SK-N-SH (cell line): ENCODE measurements at regions not wholly inside any gene's neighbourhood (a gene's known extent, or its start where the extent isn't known, plus 50 kb on each side); places are given as distances from the start of the nearest gene placed in this dataset.

ENCODE experiments used
- CTCF ChIA-PET: fragments of 300-600, 350-600 bp; formaldehyde crosslinking; extraction: SDS; loops from one replicate; lab custom pipeline; 2021; lab: Yijun Ruan, JAX
- POLR2A ChIA-PET: fragments of 350-600 bp; sonication (Branson Sonifier 250); formaldehyde crosslinking; extraction: SDS; loops from one replicate; lab custom pipeline; 2020; ENCODE audit warnings: antibody characterized with exemption, inconsistent platforms; lab: Yijun Ruan, JAX
- DNase-seq: peaks from one replicate; pipeline ENCODE4 v3.0.0; 2012
- H2AFZ ChIP-seq: fragments of 200-600 bp; sonication (generic); 2 replicates; pipeline ENCODE4 v1.8.1; 2016; ENCODE audit warnings: antibody characterized with exemption, mild to moderate bottlenecking, low read depth
- H3F3A ChIP-seq: fragments of 200-600 bp; sonication (generic); replicated peaks from 2 replicates; pipeline ENCODE3; 2016; ENCODE audit warnings: antibody characterized with exemption, mild to moderate bottlenecking; ENCODE audit not compliant: insufficient read depth
- H3K27ac ChIP-seq, 2 experiments: fragments of 200-500 bp in 1 of 2; fragments of 200-600 bp in 1 of 2; sonication (Bioruptor generic) in 1 of 2; sonication (generic), shearing (Covaris generic) in 1 of 2; 2 replicates each; pipeline versions ENCODE4 v1.5.1 to v1.6.1; 2014 to 2016; ENCODE audit warnings: low read depth in 2 of 2, inconsistent platforms in 1 of 2, low read length in 1 of 2, mild to moderate bottlenecking in 1 of 2, mixed read lengths in 1 of 2
- H3K27me3 ChIP-seq: fragments of 200-600 bp; sonication (generic), shearing (Covaris generic); 2 replicates; pipeline ENCODE4 v1.6.1; 2016; ENCODE audit warnings: mixed run types; ENCODE audit not compliant: insufficient read depth
- H3K36me3 ChIP-seq, 2 experiments: fragments of 200-500 bp in 1 of 2; fragments of 200-600 bp in 1 of 2; sonication (Bioruptor generic) in 1 of 2; sonication (generic) in 1 of 2; replicated peaks in 1 of 2; 2 replicates each; pipeline versions ENCODE3 to v1.5.1; 2014 to 2016; ENCODE audit warnings: low read length in 1 of 2, mild to moderate bottlenecking in 1 of 2; ENCODE audit not compliant: insufficient read depth in 2 of 2, control insufficient read depth in 1 of 2
- H3K4me1 ChIP-seq, 2 experiments: fragments of 200-500 bp in 1 of 2; fragments of 200-600 bp in 1 of 2; sonication (Bioruptor generic) in 1 of 2; sonication (generic), shearing (Covaris generic) in 1 of 2; 2 replicates each; pipeline versions ENCODE4 v1.5.1 to v1.6.1; 2014 to 2016; ENCODE audit warnings: low read depth in 1 of 2, low read length in 1 of 2, mixed run types in 1 of 2; ENCODE audit not compliant: insufficient read depth in 2 of 2, control insufficient read depth in 1 of 2
- H3K4me2 ChIP-seq: fragments of 200-600 bp; sonication (generic), shearing (Covaris generic); 2 replicates; pipeline ENCODE4 v1.6.1; 2017; ENCODE audit warnings: mixed run types
- H3K4me3 ChIP-seq, 2 experiments: fragments of 200-500 bp in 1 of 2; fragments of 200-600 bp in 1 of 2; sonication (Bioruptor generic) in 1 of 2; sonication (generic), shearing (Covaris generic) in 1 of 2; 2 replicates each; pipeline versions ENCODE4 v1.5.1 to v1.8.1; 2014 to 2016; ENCODE audit warnings: low read depth in 2 of 2, inconsistent platforms in 1 of 2, low read length in 1 of 2, mild to moderate bottlenecking in 1 of 2, mixed read lengths in 1 of 2, moderate library complexity in 1 of 2
- H3K79me2 ChIP-seq: fragments of 200-600 bp; sonication (generic); 2 replicates; pipeline ENCODE4 v1.8.1; 2017; ENCODE audit warnings: mild to moderate bottlenecking; ENCODE audit not compliant: insufficient read depth
- H3K9ac ChIP-seq: fragments of 200-600 bp; sonication (generic); 2 replicates; pipeline ENCODE4 v1.6.1; 2017; ENCODE audit warnings: mixed run types
- H3K9me2 ChIP-seq: fragments of 200-600 bp; sonication (generic); 2 replicates; pipeline ENCODE4 v1.6.1; 2017; ENCODE audit warnings: mixed run types
- H3K9me3 ChIP-seq: fragments of 200-600 bp; sonication (generic); 2 replicates; pipeline ENCODE4 v1.6.1; 2017; ENCODE audit warnings: mixed run types, mild to moderate bottlenecking, moderate library complexity
- H4K20me1 ChIP-seq: fragments of 200-600 bp; sonication (generic); 2 replicates; pipeline ENCODE4 v1.6.1; 2017; ENCODE audit warnings: mild to moderate bottlenecking, mixed run types; ENCODE audit not compliant: insufficient read depth
- EZH2phosphoT487 ChIP-seq: fragments of 200-600 bp; sonication (generic); IDR thresholded peaks from 2 replicates; pipeline ENCODE4 v1.6.1; 2017; ENCODE audit warnings: low read depth, mixed run types, mild to moderate bottlenecking, antibody characterized with exemption, moderate library complexity, borderline replicate concordance
- FOSL2 ChIP-seq: IDR thresholded peaks from 2 replicates; pipeline ENCODE4 v1.4.0; 2012; ENCODE audit warnings: low read depth, mild to moderate bottlenecking, moderate library complexity, borderline replicate concordance
- FOXJ3 ChIP-seq: sonication (generic); formaldehyde crosslinking; IDR thresholded peaks from 2 replicates; pipeline ENCODE4 v1.5.1; 2020; ENCODE audit warnings: mild to moderate bottlenecking, missing genetic modification reagents
- FOXM1 ChIP-seq: IDR thresholded peaks from 2 replicates; pipeline ENCODE4 v1.4.0; 2012; ENCODE audit warnings: low read depth, mild to moderate bottlenecking
- GABPA ChIP-seq: IDR thresholded peaks from 2 replicates; pipeline ENCODE4 v1.4.0; 2012; ENCODE audit warnings: low read depth, mild to moderate bottlenecking
- RAD21 ChIP-seq: IDR thresholded peaks from 2 replicates; pipeline ENCODE4 v1.6.1; 2012; ENCODE audit warnings: mild to moderate bottlenecking, low read length
- RCOR1 ChIP-seq: fragments of 150-350 bp; IDR thresholded peaks from 2 replicates; pipeline ENCODE4 v1.6.1; 2017; ENCODE audit warnings: antibody characterized with exemption, low read length
- RFX5 ChIP-seq: IDR thresholded peaks from 2 replicates; pipeline ENCODE4 v1.6.1; 2012; ENCODE audit warnings: mild to moderate bottlenecking, improper control_type of control experiment, low read length
- RXRA ChIP-seq: IDR thresholded peaks from 2 replicates; pipeline ENCODE4 v1.4.0; 2012; ENCODE audit warnings: low read depth, mild to moderate bottlenecking, borderline replicate concordance
- SIN3A ChIP-seq: IDR thresholded peaks from 2 replicates; pipeline ENCODE4 v1.6.1; 2012; ENCODE audit warnings: low read depth, mild to moderate bottlenecking, low read length, moderate library complexity, borderline replicate concordance
- TAF1 ChIP-seq: IDR thresholded peaks from 2 replicates; pipeline ENCODE4 v1.6.1; 2012; ENCODE audit warnings: low read depth, mild to moderate bottlenecking, low read length, moderate library complexity, borderline replicate concordance
- TCF12 ChIP-seq: IDR thresholded peaks from 2 replicates; pipeline ENCODE4 v1.4.0; 2012
- TEAD4 ChIP-seq: IDR thresholded peaks from 2 replicates; pipeline ENCODE4 v1.4.0; 2012; ENCODE audit warnings: mild to moderate bottlenecking, borderline replicate concordance; ENCODE audit not compliant: insufficient read depth
- ZBTB33 ChIP-seq: IDR thresholded peaks from 2 replicates; pipeline ENCODE4 v1.4.0; 2012; ENCODE audit warnings: low read depth, borderline replicate concordance
- whole genome bisulfite sequencing: methylation state at CpG from one replicate; pipeline ENCODE4 v1.1.6; 2017; ENCODE audit warnings: low lambda C conversion rate; 5-methylcytosine and 5-hydroxymethylcytosine counted together
- TF ChIP-seq, protein P1 (sequence below): IDR thresholded peaks from 2 replicates; pipeline ENCODE4; 2012

DNA sequence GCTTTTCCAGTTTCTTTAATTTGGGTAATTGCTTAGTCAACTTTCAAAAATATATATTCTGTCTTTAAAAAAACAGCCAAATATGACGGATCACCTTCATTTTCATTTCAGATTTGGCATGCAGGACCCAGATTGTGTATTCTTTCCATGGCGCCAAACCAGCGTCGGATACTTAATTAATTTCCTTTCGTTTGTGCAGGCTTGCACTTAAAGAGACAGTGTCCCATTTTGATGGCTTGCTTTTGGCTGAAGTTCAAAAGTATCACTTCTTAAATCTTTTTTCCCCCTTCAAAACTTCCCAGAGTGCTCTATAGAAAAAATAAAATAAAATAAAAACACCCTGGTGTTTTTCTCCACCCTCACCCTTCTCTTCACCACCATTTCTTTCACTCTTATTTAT is 394.5 kb upstream of the SOX9 start:
- Histone ChIP-seq H3K36me3 (no peaks in the 10 kb centered on the region), H3K9ac (no peak overlapping the region), H3K4me3 (0 out of 4 replicates have a peak overlapping the region, but pooled peaks of 1 of the 2 experiments have one; percentile 9), H3K4me1 (no peaks in the 10 kb centered on the region; a peak in 1 of 4 replicates), H3F3A (no peaks in the 10 kb centered on the region), H3K27me3 (no peaks in the 10 kb centered on the region), H3K27ac (no peak overlapping the region), H3K9me2 (no peaks in the 10 kb centered on the region), H3K4me2 (no peak overlapping the region), H3K79me2 (no peaks in the 10 kb centered on the region), H4K20me1 (no peaks in the 10 kb centered on the region), H3K9me3 (no peaks in the 10 kb centered on the region), H2AFZ (0 out of 2 replicates have a peak overlapping the region, but pooled peaks have one; percentile 7)
- CTCF ChIA-PET, result no interaction called here
- POLR2A ChIA-PET, result no interaction called here
- DNase-seq, result no peak
- WGBS, result 36% methylated on average over 5 of the region's 5 CpGs
- no peak for TF ChIP-seq FOXJ3 (CRISPR knock-in tag)
- TF ChIP-seq, all 33 proteins: peak for 0

- H3K4me1 ChIP-seq, result no peaks in the 10 kb centered on the region; a peak in 1 of 4 replicates
- no peak for DNase-seq
- H3K27me3 ChIP-seq, result no peaks in the 10 kb centered on the region
- H3K4me3 ChIP-seq, result no peak overlapping the region
- ChIA-PET POLR2A (no interaction called here), CTCF (no interaction called here)
- H3K9ac ChIP-seq, result no peak overlapping the region
- H3K4me2 ChIP-seq, result no peak overlapping the region
- H3K36me3 ChIP-seq, result no peaks in the 10 kb centered on the region
- no peak overlapping the region for H2AFZ ChIP-seq
- H4K20me1 ChIP-seq, result no peaks in the 10 kb centered on the region
- H3K9me2 ChIP-seq, result no peaks in the 10 kb centered on the region
- no peaks in the 10 kb centered on the region for H3K9me3 ChIP-seq
- H3K79me2 ChIP-seq, result no peaks in the 10 kb centered on the region
- H3F3A ChIP-seq, result no peaks in the 10 kb centered on the region
- WGBS, result 79% methylated on average over 5 of the region's 5 CpGs
- TF ChIP-seq, protein P1, sequence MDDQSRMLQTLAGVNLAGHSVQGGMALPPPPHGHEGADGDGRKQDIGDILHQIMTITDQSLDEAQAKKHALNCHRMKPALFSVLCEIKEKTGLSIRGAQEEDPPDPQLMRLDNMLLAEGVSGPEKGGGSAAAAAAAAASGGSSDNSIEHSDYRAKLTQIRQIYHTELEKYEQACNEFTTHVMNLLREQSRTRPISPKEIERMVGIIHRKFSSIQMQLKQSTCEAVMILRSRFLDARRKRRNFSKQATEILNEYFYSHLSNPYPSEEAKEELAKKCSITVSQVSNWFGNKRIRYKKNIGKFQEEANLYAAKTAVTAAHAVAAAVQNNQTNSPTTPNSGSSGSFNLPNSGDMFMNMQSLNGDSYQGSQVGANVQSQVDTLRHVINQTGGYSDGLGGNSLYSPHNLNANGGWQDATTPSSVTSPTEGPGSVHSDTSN, result no peak
- H3K27ac ChIP-seq, result no peak overlapping the region
Measured at GRCh38 chr17:71727292-71727691, 393.5 kb upstream of the SOX9 start.

- no peak overlapping the region for H2AFZ ChIP-seq
- no peak overlapping the region for H3K9ac ChIP-seq
- H3K27me3 ChIP-seq, result no peaks in the 10 kb centered on the region
- H3K36me3 ChIP-seq, result no peaks in the 10 kb centered on the region
- no peaks in the 10 kb centered on the region for H3K9me2 ChIP-seq
- CTCF ChIA-PET, result no interaction called here
- H3K27ac ChIP-seq, result no peak overlapping the region
- WGBS, result 90% methylated on average over 3 of the region's 3 CpGs
- TF ChIP-seq RCOR1 (no peak), RAD21 (no peak)
- no peaks in the 10 kb centered on the region for H4K20me1 ChIP-seq
- no peaks in the 10 kb centered on the region for H3F3A ChIP-seq
- no peak overlapping the region for H3K4me3 ChIP-seq
- POLR2A ChIA-PET, result no interaction called here
- no peaks in the 10 kb centered on the region for H3K9me3 ChIP-seq
- no peaks in the 10 kb centered on the region; a peak in 1 of 4 replicates for H3K4me1 ChIP-seq
- no peak overlapping the region for H3K4me2 ChIP-seq
- H3K79me2 ChIP-seq, result no peaks in the 10 kb centered on the region
- DNase-seq, result no peak
Measured at GRCh38 chr17:71727723-71728122, 393.1 kb upstream of the SOX9 start.

DNA sequence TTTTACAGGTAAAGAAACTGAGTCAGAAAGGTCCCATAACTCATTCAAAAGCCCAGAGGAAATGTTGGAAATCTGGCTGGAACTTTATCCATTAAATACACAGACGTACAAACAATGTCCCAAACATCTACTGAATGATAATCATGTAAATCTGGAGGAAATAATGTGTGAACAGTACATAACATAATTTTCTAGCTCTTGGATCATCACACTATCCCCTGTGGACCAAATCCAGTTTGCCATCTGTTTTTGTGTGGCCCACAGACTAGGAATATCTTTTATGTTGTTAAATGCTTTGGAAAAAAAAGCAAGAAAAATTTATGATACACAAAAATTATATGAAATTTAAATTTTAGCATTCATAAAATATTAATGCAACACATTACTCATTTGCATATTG is 389.9 kb upstream of the SOX9 start:
- H3K36me3 ChIP-seq, result no peaks in the 10 kb centered on the region
- H3F3A ChIP-seq, result no peaks in the 10 kb centered on the region
- H3K9me2 ChIP-seq, result no peaks in the 10 kb centered on the region
- CTCF ChIA-PET, result no interaction called here
- H3K4me2 ChIP-seq, result no peak overlapping the region
- no peaks in the 10 kb centered on the region for H3K79me2 ChIP-seq
- H2AFZ ChIP-seq, result no peak overlapping the region
- H3K27ac ChIP-seq, result no peak overlapping the region
- POLR2A ChIA-PET, result no interaction called here
- H3K4me1 ChIP-seq, result no peaks in the 10 kb centered on the region; a peak in 1 of 4 replicates
- DNase-seq, result no peak
- no peak overlapping the region for H3K9ac ChIP-seq
- WGBS, result 62% methylated on average over 1 of the region's 1 CpG
- no peak overlapping the region for H3K4me3 ChIP-seq
- no peaks in the 10 kb centered on the region for H4K20me1 ChIP-seq
- no peaks in the 10 kb centered on the region for H3K27me3 ChIP-seq
- no peaks in the 10 kb centered on the region for H3K9me3 ChIP-seq
- TF ChIP-seq SIN3A (no peak), TAF1 (no peak), TEAD4 (no peak), FOSL2 (no peak), RXRA (no peak), ZBTB33 (no peak), EZH2phosphoT487 (no peak), GABPA (no peak), RFX5 (no peak), FOXM1 (no peak), TCF12 (no peak)
